ENCODE measurements at regions not wholly inside any gene's neighbourhood (a gene's known extent, or its start where the extent isn't known, plus 50 kb on each side); places are given as distances from the start of the nearest gene placed in this dataset.
"Not testable (repeated sequence)": the region's sequence is repeated elsewhere in the genome, so short reads cannot be mapped to it uniquely, and the experiment has no call there.

DNA sequence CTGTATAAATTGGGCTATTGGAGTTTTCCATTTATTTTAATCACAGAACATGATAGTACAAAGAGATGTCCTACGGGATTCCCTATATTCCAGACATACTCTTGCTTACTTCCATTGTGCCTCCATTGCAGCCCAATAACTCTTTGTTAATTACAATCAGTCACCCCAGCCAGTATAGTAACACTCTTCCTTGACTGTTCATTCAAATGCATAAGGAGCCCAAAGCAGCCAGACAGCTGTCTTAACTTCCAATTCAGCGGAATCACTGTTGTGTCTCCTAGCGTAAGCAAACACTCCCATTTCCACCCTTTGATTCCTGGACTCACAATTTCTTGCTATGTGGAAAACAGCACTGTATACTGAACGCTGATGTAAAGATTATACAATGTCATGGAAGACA lies 942.3 kb downstream of the TAF11L14 start:
- WGBS, 2 experiments (ENCODE audit: low coverage in 1 of 2, low lambda C conversion rate in 2 of 2, missing lambda C conversion rate in 2 of 2): 31 to 33% methylated on average over 4 of the region's 4 CpGs
- Histone ChIP-seq H3K27ac (no peak overlapping the region), H4K20me1 (ENCODE audit: insufficient read depth) (no peaks in the 10 kb centered on the region), H3K4me1 (ENCODE audit: insufficient read depth) (no peaks in the 10 kb centered on the region), H3K4me3 (no peak overlapping the region), H3K27me3 (replicated peaks; ENCODE audit: insufficient read depth) (no peaks in the 10 kb centered on the region), H3K36me3 (ENCODE audit: low read depth) (no peaks in the 10 kb centered on the region), H3K9me3 (ENCODE audit: low read depth) (no peaks in the 10 kb centered on the region), H3K4me2 (ENCODE audit: unreplicated experiment) (no peak overlapping the region), H3F3A (ENCODE audit: insufficient read depth) (no peaks in the 10 kb centered on the region), H3K9ac (no peak overlapping the region), H2AFZ (no peak overlapping the region), H3K79me2 (ENCODE audit: insufficient read depth) (no peaks in the 10 kb centered on the region), H3K9me2 (ENCODE audit: insufficient read depth) (no peaks in the 10 kb centered on the region)
- DNase-seq: no peak
- TF ChIP-seq EZH2 (IDR thresholded peaks at IDR 0.05; ENCODE audit: insufficient read depth, poor library complexity, severe bottlenecking) (no peak), EZH2phosphoT487 (IDR thresholded peaks at IDR 0.05; ENCODE audit: insufficient read depth, low read depth) (no peak)
- in situ Hi-C loops (cut with MboI): no loop called here

DNA sequence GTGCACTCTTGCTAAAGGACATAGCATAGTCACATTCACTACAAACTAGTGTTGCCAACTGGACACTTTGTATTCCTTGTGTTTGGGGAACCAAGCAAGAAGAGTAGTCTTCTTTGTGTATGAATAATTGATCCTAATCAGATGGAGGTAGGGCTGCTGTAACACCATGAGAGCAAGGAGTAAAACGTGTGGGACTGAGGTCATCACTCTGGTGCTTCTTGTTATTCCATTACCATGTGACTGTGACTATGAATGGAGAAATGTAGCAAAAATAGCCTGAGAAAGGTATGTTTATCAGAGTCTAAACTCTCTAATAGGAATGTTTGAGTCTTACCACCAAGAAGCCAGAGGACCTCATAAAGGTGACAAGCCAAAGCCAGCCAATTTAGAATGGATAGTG lies 966.9 kb downstream of the TAF11L14 start:
- Histone ChIP-seq H3K4me1 (ENCODE audit: insufficient read depth) (no peaks in the 10 kb centered on the region), H3K36me3 (ENCODE audit: low read depth) (no peaks in the 10 kb centered on the region), H3K9me3 (ENCODE audit: low read depth) (no peaks in the 10 kb centered on the region), H3K9ac (no peak overlapping the region), H3K27me3 (replicated peaks; ENCODE audit: insufficient read depth) (no peaks in the 10 kb centered on the region), H3K4me2 (ENCODE audit: unreplicated experiment) (no peak overlapping the region), H3K27ac (no peak overlapping the region), H3K79me2 (ENCODE audit: insufficient read depth) (no peaks in the 10 kb centered on the region), H2AFZ (no peak overlapping the region), H3K4me3 (no peak overlapping the region), H4K20me1 (ENCODE audit: insufficient read depth) (no peaks in the 10 kb centered on the region), H3F3A (ENCODE audit: insufficient read depth) (no peaks in the 10 kb centered on the region), H3K9me2 (ENCODE audit: insufficient read depth) (no peaks in the 10 kb centered on the region)
- in situ Hi-C loops (cut with MboI): no loop called here
- DNase-seq: no peak
- WGBS, 2 experiments (ENCODE audit: low coverage in 1 of 2, low lambda C conversion rate in 2 of 2, missing lambda C conversion rate in 2 of 2): 0 to 5% methylated on average over 1 of the region's 1 CpG
- TF ChIP-seq EZH2phosphoT487 (IDR thresholded peaks at IDR 0.05; ENCODE audit: insufficient read depth, low read depth) (no peak), EZH2 (IDR thresholded peaks at IDR 0.05; ENCODE audit: insufficient read depth, poor library complexity, severe bottlenecking) (no peak)

DNA sequence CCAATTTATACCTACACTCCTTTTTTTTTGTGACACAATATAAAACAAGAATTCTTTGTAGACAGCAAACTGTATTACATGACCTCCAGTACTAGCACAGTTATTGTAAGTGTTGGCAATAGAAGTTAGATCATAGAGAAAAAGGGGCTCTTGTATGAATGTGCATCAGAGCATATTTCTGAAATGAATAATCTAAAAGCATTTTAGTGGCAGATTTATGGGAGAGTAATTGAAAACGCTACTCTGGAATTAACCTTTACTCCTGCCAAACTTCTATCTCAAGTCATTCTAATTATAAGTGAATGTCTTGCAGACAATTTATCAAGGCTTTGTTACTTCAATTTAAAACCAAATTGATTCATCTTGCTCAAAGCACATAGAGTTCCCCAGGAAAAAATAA lies 968.1 kb downstream of the TAF11L14 start:
- no peaks in the 10 kb centered on the region for H3K4me1 ChIP-seq (ENCODE audit: insufficient read depth)
- no peaks in the 10 kb centered on the region for H3K27me3 ChIP-seq (replicated peaks; ENCODE audit: insufficient read depth)
- TF ChIP-seq EZH2phosphoT487 (IDR thresholded peaks at IDR 0.05; ENCODE audit: insufficient read depth, low read depth) (no peak), EZH2 (IDR thresholded peaks at IDR 0.05; ENCODE audit: insufficient read depth, poor library complexity, severe bottlenecking) (no peak)
- H3F3A ChIP-seq (ENCODE audit: insufficient read depth): no peaks in the 10 kb centered on the region
- H4K20me1 ChIP-seq (ENCODE audit: insufficient read depth): no peaks in the 10 kb centered on the region
- in situ Hi-C loops (cut with MboI): no loop called here
- H3K9ac ChIP-seq: no peak overlapping the region
- no peak overlapping the region for H3K4me2 ChIP-seq (ENCODE audit: unreplicated experiment)
- H2AFZ ChIP-seq: no peak overlapping the region
- H3K79me2 ChIP-seq (ENCODE audit: insufficient read depth): no peaks in the 10 kb centered on the region
- no peak overlapping the region for H3K4me3 ChIP-seq
- H3K36me3 ChIP-seq (ENCODE audit: low read depth): no peaks in the 10 kb centered on the region
- no peak overlapping the region for H3K27ac ChIP-seq
- no peaks in the 10 kb centered on the region for H3K9me3 ChIP-seq (ENCODE audit: low read depth)
- no peak for DNase-seq
- H3K9me2 ChIP-seq (ENCODE audit: insufficient read depth): no peaks in the 10 kb centered on the region
- WGBS, 2 experiments (ENCODE audit: low coverage in 1 of 2, low lambda C conversion rate in 2 of 2, missing lambda C conversion rate in 2 of 2): 0% methylated on average over 1 of the region's 1 CpG

DNA sequence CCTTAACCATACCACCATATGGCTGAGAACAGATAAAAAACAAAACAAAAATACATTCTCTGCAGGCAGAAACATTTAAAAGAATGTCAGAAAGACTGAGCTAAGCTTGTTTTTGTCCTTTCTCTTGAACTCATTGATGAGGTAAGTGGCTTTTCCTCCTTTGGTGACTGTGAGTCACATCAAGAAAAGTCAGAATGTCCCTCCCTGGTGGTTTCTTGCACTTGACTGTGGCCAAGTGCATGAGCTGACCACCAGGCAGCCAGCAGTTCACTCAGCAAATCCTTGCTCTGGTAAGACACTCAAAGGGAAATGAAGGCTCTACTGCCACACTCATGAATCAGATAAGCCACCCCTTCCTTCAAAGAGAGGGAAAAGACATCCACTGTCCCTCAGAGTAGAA lies 970.9 kb downstream of the TAF11L14 start:
- Histone ChIP-seq H3K9me3 (ENCODE audit: low read depth) (no peaks in the 10 kb centered on the region), H3K27me3 (replicated peaks; ENCODE audit: insufficient read depth) (no peaks in the 10 kb centered on the region), H4K20me1 (ENCODE audit: insufficient read depth) (no peaks in the 10 kb centered on the region), H3K9me2 (ENCODE audit: insufficient read depth) (no peaks in the 10 kb centered on the region), H3K4me2 (ENCODE audit: unreplicated experiment) (no peak overlapping the region), H3K27ac (no peak overlapping the region), H3K36me3 (ENCODE audit: low read depth) (no peaks in the 10 kb centered on the region), H2AFZ (no peak overlapping the region), H3K79me2 (ENCODE audit: insufficient read depth) (no peaks in the 10 kb centered on the region), H3K4me3 (no peak overlapping the region), H3F3A (ENCODE audit: insufficient read depth) (no peaks in the 10 kb centered on the region), H3K9ac (no peak overlapping the region), H3K4me1 (ENCODE audit: insufficient read depth) (no peaks in the 10 kb centered on the region)
- no peak for DNase-seq
- no peak for TF ChIP-seq EZH2phosphoT487 (IDR thresholded peaks at IDR 0.05; ENCODE audit: insufficient read depth, low read depth)
- TF ChIP-seq EZH2 (IDR thresholded peaks at IDR 0.05; ENCODE audit: insufficient read depth, poor library complexity, severe bottlenecking): no peak
- in situ Hi-C loops (cut with MboI): no loop called here

GRCh38 chr5:18607570-18607969 lies 973.3 kb downstream of the TAF11L14 start:
- Histone ChIP-seq H3K27ac (no peak overlapping the region), H3K4me1 (ENCODE audit: insufficient read depth) (no peaks in the 10 kb centered on the region), H3F3A (ENCODE audit: insufficient read depth) (no peaks in the 10 kb centered on the region), H3K36me3 (ENCODE audit: low read depth) (no peaks in the 10 kb centered on the region), H4K20me1 (ENCODE audit: insufficient read depth) (no peaks in the 10 kb centered on the region), H3K9me3 (ENCODE audit: low read depth) (no peaks in the 10 kb centered on the region), H3K9ac (no peak overlapping the region), H3K4me3 (no peak overlapping the region), H3K27me3 (replicated peaks; ENCODE audit: insufficient read depth) (no peaks in the 10 kb centered on the region), H2AFZ (no peak overlapping the region), H3K9me2 (ENCODE audit: insufficient read depth) (no peaks in the 10 kb centered on the region; the same call in 1 of the 2 replicates), H3K4me2 (ENCODE audit: unreplicated experiment) (no peak overlapping the region), H3K79me2 (ENCODE audit: insufficient read depth) (no peaks in the 10 kb centered on the region)
- TF ChIP-seq EZH2 (IDR thresholded peaks at IDR 0.05; ENCODE audit: insufficient read depth, poor library complexity, severe bottlenecking): no peak
- TF ChIP-seq EZH2phosphoT487 (IDR thresholded peaks at IDR 0.05; ENCODE audit: insufficient read depth, low read depth): no peak
- DNase-seq: no peak
- in situ Hi-C loops (cut with MboI): no loop called here
- 24 to 28% methylated on average over 5 of the region's 5 CpGs for WGBS, 2 experiments (ENCODE audit: low coverage in 1 of 2, low lambda C conversion rate in 2 of 2, missing lambda C conversion rate in 2 of 2)

DNA sequence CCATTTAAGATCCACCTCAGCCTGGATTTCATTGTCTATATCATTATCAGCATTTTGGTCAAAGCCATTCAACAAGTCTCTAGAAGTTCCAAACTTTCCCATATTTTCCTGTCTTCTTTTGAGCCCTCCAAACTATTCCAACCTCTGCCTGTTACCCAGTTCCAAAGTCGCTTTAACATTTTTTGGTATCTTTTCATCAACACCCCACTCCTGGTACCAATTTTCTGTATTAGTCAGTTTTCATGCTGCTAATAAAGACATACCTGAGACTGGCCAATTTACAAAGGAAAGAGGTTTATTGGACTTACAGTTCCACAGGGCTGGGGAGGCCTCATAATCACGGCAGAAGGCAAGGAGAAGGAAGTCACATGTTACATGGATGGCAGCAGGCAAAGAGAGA lies 982.9 kb downstream of the TAF11L14 start:
- H3K27ac ChIP-seq; H3K9ac ChIP-seq; DNase-seq; H3F3A ChIP-seq (ENCODE audit: insufficient read depth); H3K4me1 ChIP-seq (ENCODE audit: insufficient read depth); H4K20me1 ChIP-seq (ENCODE audit: insufficient read depth); H3K27me3 ChIP-seq (replicated peaks; ENCODE audit: insufficient read depth); H3K9me2 ChIP-seq (ENCODE audit: insufficient read depth); in situ Hi-C loops (cut with MboI); H3K4me2 ChIP-seq (ENCODE audit: unreplicated experiment); H3K9me3 ChIP-seq (ENCODE audit: low read depth); H3K79me2 ChIP-seq (ENCODE audit: insufficient read depth); H3K36me3 ChIP-seq (ENCODE audit: low read depth); H3K4me3 ChIP-seq; H2AFZ ChIP-seq: not testable (repeated sequence)
- WGBS, 2 experiments (ENCODE audit: low coverage in 1 of 2, low lambda C conversion rate in 2 of 2, missing lambda C conversion rate in 2 of 2): 20 to 22% methylated on average over 2 of the region's 2 CpGs
